Pancreas (tissue), 10 donors: ENCODE measurements at regions not wholly inside any gene's neighbourhood (a gene's known extent, or its start where the extent isn't known, plus 50 kb on each side); places are given as distances from the start of the nearest gene placed in this dataset.

Experiments
- ATAC-seq, 4 donors: fragments of 200-7000 bp; cut with Tn5 transposase; one replicate each; pipeline versions ENCODE4 v1.8.0 to v1.9.1; 2020; ENCODE audit warnings: mild to moderate bottlenecking in 4 of 4, moderate library complexity in 4 of 4
- DNase-seq, 6 donors: peaks; one replicate each; pipeline ENCODE4 v3.0.0-alpha.2; 2020
- FAIRE-seq: peaks from 2 replicates; lab custom pipeline; 2012; peaks lifted over from hg19 to GRCh38; lab: Jason Lieb, UNC
- H3K27ac ChIP-seq, 4 donors: fragments of 200-600 bp; sonication (generic); 1 replicate in 3 of 4; 2 replicates in 1 of 4; pipeline versions ENCODE4 v1.5.0 to v1.8.0; 2020
- H3K27me3 ChIP-seq, 4 donors: fragments of 200-600 bp; one replicate each; pipeline ENCODE4 v1.8.0; 2021
- H3K36me3 ChIP-seq, 3 donors: fragments of 200-600 bp; sonication (generic) in 1 of 3; one replicate each; pipeline versions ENCODE4 v1.5.0 to v1.8.0; 2020 to 2021
- H3K4me1 ChIP-seq, 3 donors: fragments of 200-600 bp; one replicate each; pipeline ENCODE4 v1.8.0; 2021
- H3K4me3 ChIP-seq, 4 donors: fragments of 200-600 bp; sonication (generic) in 2 of 4; one replicate each; pipeline versions ENCODE4 v1.5.0 to v1.8.0; 2020 to 2021
- H3K9me3 ChIP-seq, 4 donors: fragments of 200-600 bp; one replicate each; pipeline ENCODE4 v1.8.0; 2021
- CTCF ChIP-seq, 4 donors: fragments of 200-600 bp; sonication (generic) in 3 of 4; IDR thresholded peaks; one replicate each; pipeline versions ENCODE4 v1.5.0 to v1.8.0; 2021; ENCODE audit warnings: antibody characterized with exemption in 4 of 4
- WGBS, 2 donors: extraction: QIAGEN DNeasy Blood & Tissue Kit; methylation state at CpG; one replicate each; pipeline ENCODE4 v1.1.7; 2013; 5-methylcytosine and 5-hydroxymethylcytosine counted together
- intact Hi-C, 3 donors: fragments of 100-400 bp; cut with DNase I; formaldehyde crosslinking; loops; one replicate each; pipeline versions ENCODE4 v1.11.1 to v1.14.2; 2022
- donor health status: healthy with polysubstance abuse.
- donor health status: DM: no; HTN: no; CAD: no; lungs with moderate emphysema.
- donor health status: DM: no; HTN: no; CAD: no.
- donor health status: control.
- donor health status: control.
- donor health status: Bipolar disorder and iron deficiency.
- donor health status: DM: yes; HTN: yes; CAD: no.
- donor health status: DM: no; HTN: no; CAD: no.
- donor health status: DM: no; HTN: no; CAD: no.
- donor health status: DM: yes; HTN: yes; CAD: no.

GRCh38 chr13:74633734-74634133 lies 499.5 kb upstream of the KLF12 start:
- H3K36me3 ChIP-seq: no peaks in the 10 kb centered on the region
- 64 to 90% methylated on average over 2 of the region's 2 CpGs for WGBS, 2 donors
- no peak for ATAC-seq
- no peaks in the 10 kb centered on the region for H3K27me3 ChIP-seq
- no peak for FAIRE-seq
- no peak overlapping the region for H3K27ac ChIP-seq
- DNase-seq: no peak
- intact Hi-C loops: no loop called here
- H3K4me3 ChIP-seq: no peak overlapping the region
- H3K4me1 ChIP-seq: no peaks in the 10 kb centered on the region
- TF ChIP-seq CTCF (IDR thresholded peaks at IDR 0.05): no peak
- no peaks in the 10 kb centered on the region for H3K9me3 ChIP-seq

GRCh38 chr13:74629985-74630384 lies 495.8 kb upstream of the KLF12 start:
- TF ChIP-seq CTCF (IDR thresholded peaks at IDR 0.05): no peak
- DNase-seq (no peak), ATAC-seq (no peak), FAIRE-seq (no peak)
- intact Hi-C loops: no loop called here
- H3K4me3 ChIP-seq: no peak overlapping the region
- 46 to 68% methylated on average over 3 of the region's 3 CpGs for WGBS, 2 donors
- H3K27me3 ChIP-seq: no peaks in the 10 kb centered on the region
- no peaks in the 10 kb centered on the region for H3K9me3 ChIP-seq
- H3K27ac ChIP-seq: no peak overlapping the region
- H3K4me1 ChIP-seq: no peaks in the 10 kb centered on the region
- no peaks in the 10 kb centered on the region for H3K36me3 ChIP-seq

GRCh38 chr13:74625541-74625940 lies 491.3 kb upstream of the KLF12 start:
- no peaks in the 10 kb centered on the region for H3K27me3 ChIP-seq
- H3K9me3 ChIP-seq: no peaks in the 10 kb centered on the region
- H3K4me3 ChIP-seq: no peak overlapping the region
- FAIRE-seq (no peak), ATAC-seq (no peak), DNase-seq (no peak)
- WGBS, 2 donors: 46 to 78% methylated on average over 1 of the region's 1 CpG
- intact Hi-C loops: no loop called here
- H3K27ac ChIP-seq: no peak overlapping the region
- no peak for TF ChIP-seq CTCF (IDR thresholded peaks at IDR 0.05)
- H3K4me1 ChIP-seq: no peaks in the 10 kb centered on the region
- H3K36me3 ChIP-seq: no peaks in the 10 kb centered on the region

GRCh38 chr13:74623761-74624160 lies 489.6 kb upstream of the KLF12 start:
- FAIRE-seq: no peak
- no peak overlapping the region for H3K4me3 ChIP-seq
- no peak for ATAC-seq
- no peak for TF ChIP-seq CTCF (IDR thresholded peaks at IDR 0.05)
- no peak for DNase-seq
- no peak overlapping the region for H3K27ac ChIP-seq
- intact Hi-C loops: no loop called here
- 64 to 81% methylated on average over 1 of the region's 1 CpG for WGBS, 2 donors
- H3K4me1 ChIP-seq: no peaks in the 10 kb centered on the region
- H3K27me3 ChIP-seq: no peaks in the 10 kb centered on the region
- no peaks in the 10 kb centered on the region for H3K36me3 ChIP-seq
- no peaks in the 10 kb centered on the region for H3K9me3 ChIP-seq

GRCh38 chr13:74622284-74622683 lies 488.1 kb upstream of the KLF12 start:
- intact Hi-C loops: no loop called here
- 34 to 60% methylated on average over 1 of the region's 1 CpG for WGBS, 2 donors
- TF ChIP-seq CTCF (IDR thresholded peaks at IDR 0.05): no peak
- no peaks in the 10 kb centered on the region for H3K4me1 ChIP-seq
- no peak overlapping the region for H3K4me3 ChIP-seq
- no peaks in the 10 kb centered on the region for H3K36me3 ChIP-seq
- H3K27me3 ChIP-seq: no peaks in the 10 kb centered on the region
- ATAC-seq (no peak), DNase-seq (no peak), FAIRE-seq (no peak)
- no peaks in the 10 kb centered on the region for H3K9me3 ChIP-seq
- no peak overlapping the region for H3K27ac ChIP-seq
